ENCODE measurements at regions not wholly inside any gene's neighbourhood (a gene's known extent, or its start where the extent isn't known, plus 50 kb on each side); places are given as distances from the start of the nearest gene placed in this dataset.

- Histone ChIP-seq H3K27ac (no peak overlapping the region), H3K4me1 (no peaks in the 10 kb centered on the region), H3K27me3 (no peaks in the 10 kb centered on the region), H3K4me3 (no peak overlapping the region), H3K9me3 (no peaks in the 10 kb centered on the region), H3K36me3 (no peaks in the 10 kb centered on the region)
- no peak for DNase-seq
- no peak for ATAC-seq
- intact Hi-C loops (cut with DNase I), result no loop called here
- TF ChIP-seq CTCF (IDR thresholded peaks at IDR 0.05), result peak; percentile 26
These were observed 156.6 kb downstream of the GATB start for GRCh38 chr4:151604238-151604637.

GRCh38 chr4:151605215-151605614 is 155.6 kb downstream of the GATB start:
- DNase-seq, result no peak
- TF ChIP-seq CTCF (IDR thresholded peaks at IDR 0.05), result no peak
- no peaks in the 10 kb centered on the region for H3K27me3 ChIP-seq
- H3K36me3 ChIP-seq, result no peaks in the 10 kb centered on the region
- no peaks in the 10 kb centered on the region for H3K9me3 ChIP-seq
- ATAC-seq, result no peak
- no peak overlapping the region for H3K4me3 ChIP-seq
- no peak overlapping the region for H3K27ac ChIP-seq
- intact Hi-C loops (cut with DNase I), result no loop called here
- H3K4me1 ChIP-seq, result no peaks in the 10 kb centered on the region

DNA sequence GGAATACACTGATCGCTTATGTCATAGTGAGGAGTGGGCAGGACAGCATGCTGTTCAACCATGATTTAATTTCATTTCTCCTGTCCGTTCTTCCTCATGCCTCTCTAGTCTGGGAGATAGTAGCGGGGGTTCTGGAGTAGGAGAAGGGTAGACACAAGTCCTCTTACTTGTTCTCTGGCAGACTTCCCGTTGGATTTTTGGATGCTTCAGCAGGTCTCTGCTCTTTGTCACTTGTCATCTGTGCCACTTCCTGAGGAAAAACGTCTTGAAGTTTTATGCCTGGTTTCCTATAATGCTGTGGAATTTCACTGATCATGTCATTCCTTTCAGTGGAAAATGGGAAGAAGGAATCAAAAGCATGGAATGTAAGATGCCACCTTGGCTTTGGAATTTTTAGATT is 154.7 kb downstream of the GATB start:
- intact Hi-C loops (cut with DNase I), result no loop called here
- no peak overlapping the region for H3K27ac ChIP-seq
- DNase-seq (no peak), ATAC-seq (no peak)
- H3K27me3 ChIP-seq, result no peaks in the 10 kb centered on the region
- H3K36me3 ChIP-seq, result no peaks in the 10 kb centered on the region
- TF ChIP-seq CTCF (IDR thresholded peaks at IDR 0.05), result no peak
- H3K4me1 ChIP-seq, result no peaks in the 10 kb centered on the region
- no peak overlapping the region for H3K4me3 ChIP-seq
- no peaks in the 10 kb centered on the region for H3K9me3 ChIP-seq

DNA sequence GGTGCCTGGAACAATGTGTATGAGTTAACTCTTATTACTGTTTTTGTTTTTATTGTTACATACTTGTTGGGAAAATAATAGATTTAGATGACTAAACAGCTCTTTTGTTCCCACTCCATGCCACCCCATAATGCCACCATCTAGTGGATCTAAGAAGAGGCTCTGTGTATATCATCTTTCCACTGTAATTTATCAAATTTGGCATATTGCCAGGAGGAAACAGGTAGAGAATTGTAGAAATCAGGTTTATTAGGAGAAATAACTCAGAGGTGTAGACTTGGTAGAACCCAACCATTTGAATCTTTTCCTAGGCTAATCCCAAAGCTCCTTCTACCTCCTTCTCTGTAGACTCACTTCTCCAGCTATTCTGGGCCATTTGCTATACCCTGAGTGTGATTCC is 150.6 kb downstream of the GATB start:
- intact Hi-C loops (cut with DNase I), result no loop called here
- no peak for ATAC-seq

GRCh38 chr4:151611960-151612359 is 148.8 kb downstream of the GATB start:
- DNase-seq, result no peak
- no peaks in the 10 kb centered on the region for H3K4me1 ChIP-seq
- no peaks in the 10 kb centered on the region for H3K36me3 ChIP-seq
- H3K27me3 ChIP-seq, result no peaks in the 10 kb centered on the region
- ATAC-seq, result no peak
- H3K27ac ChIP-seq, result no peak overlapping the region
- H3K9me3 ChIP-seq, result no peaks in the 10 kb centered on the region
- intact Hi-C loops (cut with DNase I), result no loop called here
- H3K4me3 ChIP-seq, result no peak overlapping the region
- no peak for TF ChIP-seq CTCF (IDR thresholded peaks at IDR 0.05)

More for the DNA sequence above, 150.6 kb downstream of the GATB start:
- TF ChIP-seq CTCF (IDR thresholded peaks at IDR 0.05), result no peak
- H3K27me3 ChIP-seq, result no peaks in the 10 kb centered on the region
- H3K36me3 ChIP-seq, result no peaks in the 10 kb centered on the region
- no peaks in the 10 kb centered on the region for H3K4me1 ChIP-seq
- no peak for DNase-seq
- no peaks in the 10 kb centered on the region for H3K9me3 ChIP-seq
- H3K4me3 ChIP-seq, result no peak overlapping the region
- H3K27ac ChIP-seq, result no peak overlapping the region

- Histone ChIP-seq H3K36me3 (no peaks in the 10 kb centered on the region), H3K27me3 (no peaks in the 10 kb centered on the region), H3K9me3 (no peaks in the 10 kb centered on the region), H3K4me3 (no peak overlapping the region), H3K27ac (no peak overlapping the region), H3K4me1 (no peaks in the 10 kb centered on the region)
- no peak for TF ChIP-seq CTCF (IDR thresholded peaks at IDR 0.05)
- DNase-seq, result no peak
- no peak for ATAC-seq
- intact Hi-C loops (cut with DNase I), result no loop called here
These were observed 147.5 kb downstream of the GATB start for GRCh38 chr4:151613290-151613689.
